SK-N-SH treated with all-trans-retinoic acid at 6 μM for 48 hours (cell line): ENCODE measurements at regions not wholly inside any gene's neighbourhood (a gene's known extent, or its start where the extent isn't known, plus 50 kb on each side); places are given as distances from the start of the nearest gene placed in this dataset.
"Not testable (repeated sequence)": the region's sequence is repeated elsewhere in the genome, so short reads cannot be mapped to it uniquely, and the experiment has no call there.

Source experiments
- ATAC-seq: fragments of 200-7000 bp; cut with Tn5 transposase; 3 replicates; pipeline ENCODE4 v1.9.1; 2020; ENCODE audit warnings: mild to moderate bottlenecking, moderate library complexity
- ARNTL ChIP-seq: fragments of 450-650 bp; formaldehyde crosslinking; IDR thresholded peaks from 2 replicates; pipeline ENCODE4 v1.5.0; 2020; ENCODE audit warnings: low read depth, mild to moderate bottlenecking, moderate library complexity, borderline replicate concordance
- BACH2 ChIP-seq: fragments of 250-450 bp; sonication (Bioruptor Pico); IDR thresholded peaks from 2 replicates; pipeline ENCODE4 v1.9.0; 2021; ENCODE audit warnings: mild to moderate bottlenecking, borderline replicate concordance
- ESRRG ChIP-seq: fragments of 250-450 bp; sonication (Bioruptor Pico); IDR thresholded peaks from 2 replicates; pipeline ENCODE4 v1.6.1; 2021; ENCODE audit warnings: mild to moderate bottlenecking
- GLIS3 ChIP-seq: fragments of 250-450 bp; sonication (Bioruptor Pico); IDR thresholded peaks from 2 replicates; pipeline ENCODE4 v1.5.0; 2020; ENCODE audit warnings: mild to moderate bottlenecking, moderate library complexity
- ISL1 ChIP-seq: fragments of 250-450 bp; sonication (Bioruptor Pico); IDR thresholded peaks from 2 replicates; pipeline ENCODE4 v2.1.2; 2022; ENCODE audit warnings: mild to moderate bottlenecking, moderate library complexity
- OSR1 ChIP-seq: fragments of 250-450 bp; sonication (Bioruptor Pico); IDR thresholded peaks from 2 replicates; pipeline ENCODE4 v1.8.0; 2022; ENCODE audit warnings: moderate library complexity, mild to moderate bottlenecking, inconsistent platforms
- PPARA ChIP-seq: fragments of 250-450 bp; sonication (Bioruptor Pico); IDR thresholded peaks from 2 replicates; pipeline ENCODE4 v1.5.0; 2020; ENCODE audit warnings: mild to moderate bottlenecking, borderline replicate concordance
- RARB ChIP-seq: fragments of 250-450 bp; sonication (Bioruptor Pico); IDR thresholded peaks from 2 replicates; pipeline ENCODE4 v1.8.0; 2021; ENCODE audit warnings: mild to moderate bottlenecking, moderate library complexity
- SNAI2 ChIP-seq: fragments of 250-450 bp; sonication (Bioruptor Pico); IDR thresholded peaks from 2 replicates; pipeline ENCODE4 v1.5.0; 2020; ENCODE audit warnings: mild to moderate bottlenecking, moderate library complexity
- TOX ChIP-seq: fragments of 250-450 bp; sonication (Bioruptor Pico); IDR thresholded peaks from 2 replicates; pipeline ENCODE4 v1.8.0; 2021; ENCODE audit warnings: mild to moderate bottlenecking, moderate library complexity, borderline replicate concordance
- ZC3H10 ChIP-seq: fragments of 250-450 bp; sonication (Bioruptor Pico); IDR thresholded peaks from 2 replicates; pipeline ENCODE4 v1.5.1; 2021; ENCODE audit warnings: mild to moderate bottlenecking, moderate library complexity
- ZFP3 ChIP-seq: fragments of 250-450 bp; sonication (Bioruptor Pico); IDR thresholded peaks from 2 replicates; pipeline ENCODE4 v1.5.0; 2020; ENCODE audit warnings: mild to moderate bottlenecking, moderate library complexity
- ZFP30 ChIP-seq: fragments of 450-650 bp; formaldehyde crosslinking; IDR thresholded peaks from 2 replicates; pipeline ENCODE4 v1.5.0; 2022; ENCODE audit warnings: mild to moderate bottlenecking, moderate library complexity
- ZNF565 ChIP-seq: fragments of 450-650 bp; formaldehyde crosslinking; conservative IDR thresholded peaks from 2 replicates; pipeline ENCODE4 v1.5.0; 2020; ENCODE audit warnings: low read depth, mild to moderate bottlenecking, moderate library complexity
- ZNF70 ChIP-seq: fragments of 450-650 bp; formaldehyde crosslinking; IDR thresholded peaks from 2 replicates; pipeline ENCODE4 v1.5.0; 2020; ENCODE audit warnings: mild to moderate bottlenecking, moderate library complexity
- ZNF8 ChIP-seq: fragments of 450-650 bp; formaldehyde crosslinking; IDR thresholded peaks from 2 replicates; pipeline ENCODE4 v1.5.0; 2020; ENCODE audit warnings: mild to moderate bottlenecking, moderate library complexity
- TF ChIP-seq, protein P1 (sequence below): fragments of 250-450 bp; sonication (Bioruptor Pico); IDR thresholded peaks from 2 replicates; pipeline ENCODE4 v1.5.0; 2020; ENCODE audit warnings: mild to moderate bottlenecking, moderate library complexity
- TF ChIP-seq, protein P2 (sequence below): fragments of 250-450 bp; sonication (Bioruptor Pico); IDR thresholded peaks from 2 replicates; pipeline ENCODE4 v1.8.0; 2021; ENCODE audit warnings: low read depth, mild to moderate bottlenecking, moderate library complexity, borderline replicate concordance
- TF ChIP-seq, protein P3 (sequence below): fragments of 250-450 bp; sonication (Bioruptor Pico); IDR thresholded peaks from 2 replicates; pipeline ENCODE4 v1.5.1; 2021; ENCODE audit warnings: mild to moderate bottlenecking, moderate library complexity
- TF ChIP-seq, protein P4 (sequence below): fragments of 250-450 bp; sonication (Bioruptor Pico); IDR thresholded peaks from 2 replicates; pipeline ENCODE4 v1.8.0; 2020; ENCODE audit warnings: mild to moderate bottlenecking, moderate library complexity, borderline replicate concordance
- TF ChIP-seq, protein P5 (sequence below): fragments of 250-450 bp; sonication (Bioruptor Pico); IDR thresholded peaks from 2 replicates; pipeline ENCODE4 v1.5.1; 2020; ENCODE audit warnings: low read depth, mild to moderate bottlenecking, moderate library complexity

DNA sequence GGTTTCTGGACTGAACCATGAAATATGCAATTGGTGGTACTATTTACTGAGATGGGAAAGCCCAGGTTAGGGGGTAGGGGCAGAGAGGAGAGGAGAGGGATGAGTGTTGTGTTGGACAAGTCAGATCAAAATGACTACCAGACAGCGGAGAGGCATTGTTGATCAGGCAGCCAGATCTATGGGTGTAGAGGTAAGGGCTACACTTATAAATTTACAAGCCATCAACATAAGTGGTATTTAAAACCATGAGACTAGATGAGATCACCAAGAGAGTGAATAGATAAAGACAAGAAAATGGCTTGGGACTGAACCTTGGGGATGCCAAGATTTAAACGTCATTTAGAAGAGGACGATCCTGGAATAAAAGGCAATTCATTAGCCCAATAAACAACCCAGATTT, 123.4 kb downstream of the NXPE2 start:
- TF ChIP-seq, protein P1, sequence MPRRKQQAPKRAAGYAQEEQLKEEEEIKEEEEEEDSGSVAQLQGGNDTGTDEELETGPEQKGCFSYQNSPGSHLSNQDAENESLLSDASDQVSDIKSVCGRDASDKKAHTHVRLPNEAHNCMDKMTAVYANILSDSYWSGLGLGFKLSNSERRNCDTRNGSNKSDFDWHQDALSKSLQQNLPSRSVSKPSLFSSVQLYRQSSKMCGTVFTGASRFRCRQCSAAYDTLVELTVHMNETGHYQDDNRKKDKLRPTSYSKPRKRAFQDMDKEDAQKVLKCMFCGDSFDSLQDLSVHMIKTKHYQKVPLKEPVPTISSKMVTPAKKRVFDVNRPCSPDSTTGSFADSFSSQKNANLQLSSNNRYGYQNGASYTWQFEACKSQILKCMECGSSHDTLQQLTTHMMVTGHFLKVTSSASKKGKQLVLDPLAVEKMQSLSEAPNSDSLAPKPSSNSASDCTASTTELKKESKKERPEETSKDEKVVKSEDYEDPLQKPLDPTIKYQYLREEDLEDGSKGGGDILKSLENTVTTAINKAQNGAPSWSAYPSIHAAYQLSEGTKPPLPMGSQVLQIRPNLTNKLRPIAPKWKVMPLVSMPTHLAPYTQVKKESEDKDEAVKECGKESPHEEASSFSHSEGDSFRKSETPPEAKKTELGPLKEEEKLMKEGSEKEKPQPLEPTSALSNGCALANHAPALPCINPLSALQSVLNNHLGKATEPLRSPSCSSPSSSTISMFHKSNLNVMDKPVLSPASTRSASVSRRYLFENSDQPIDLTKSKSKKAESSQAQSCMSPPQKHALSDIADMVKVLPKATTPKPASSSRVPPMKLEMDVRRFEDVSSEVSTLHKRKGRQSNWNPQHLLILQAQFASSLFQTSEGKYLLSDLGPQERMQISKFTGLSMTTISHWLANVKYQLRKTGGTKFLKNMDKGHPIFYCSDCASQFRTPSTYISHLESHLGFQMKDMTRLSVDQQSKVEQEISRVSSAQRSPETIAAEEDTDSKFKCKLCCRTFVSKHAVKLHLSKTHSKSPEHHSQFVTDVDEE (CRISPR knock-in tag), result no peak
- no peak for TF ChIP-seq ISL1 (CRISPR knock-in tag)
- TF ChIP-seq TOX (CRISPR knock-in tag), result no peak
- no peak for TF ChIP-seq RARB (CRISPR knock-in tag)
- TF ChIP-seq ZNF565, result no peak
- TF ChIP-seq GLIS3, result no peak
- no peak for TF ChIP-seq ZNF8
- TF ChIP-seq OSR1 (CRISPR knock-in tag), result no peak
- TF ChIP-seq ZFP30 (CRISPR knock-in tag), result no peak
- TF ChIP-seq, protein P2, sequence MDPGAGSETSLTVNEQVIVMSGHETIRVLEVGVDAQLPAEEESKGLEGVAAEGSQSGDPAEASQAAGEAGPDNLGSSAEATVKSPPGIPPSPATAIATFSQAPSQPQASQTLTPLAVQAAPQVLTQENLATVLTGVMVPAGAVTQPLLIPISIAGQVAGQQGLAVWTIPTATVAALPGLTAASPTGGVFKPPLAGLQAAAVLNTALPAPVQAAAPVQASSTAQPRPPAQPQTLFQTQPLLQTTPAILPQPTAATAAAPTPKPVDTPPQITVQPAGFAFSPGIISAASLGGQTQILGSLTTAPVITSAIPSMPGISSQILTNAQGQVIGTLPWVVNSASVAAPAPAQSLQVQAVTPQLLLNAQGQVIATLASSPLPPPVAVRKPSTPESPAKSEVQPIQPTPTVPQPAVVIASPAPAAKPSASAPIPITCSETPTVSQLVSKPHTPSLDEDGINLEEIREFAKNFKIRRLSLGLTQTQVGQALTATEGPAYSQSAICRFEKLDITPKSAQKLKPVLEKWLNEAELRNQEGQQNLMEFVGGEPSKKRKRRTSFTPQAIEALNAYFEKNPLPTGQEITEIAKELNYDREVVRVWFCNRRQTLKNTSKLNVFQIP (CRISPR knock-in tag), result no peak
- TF ChIP-seq, protein P3, sequence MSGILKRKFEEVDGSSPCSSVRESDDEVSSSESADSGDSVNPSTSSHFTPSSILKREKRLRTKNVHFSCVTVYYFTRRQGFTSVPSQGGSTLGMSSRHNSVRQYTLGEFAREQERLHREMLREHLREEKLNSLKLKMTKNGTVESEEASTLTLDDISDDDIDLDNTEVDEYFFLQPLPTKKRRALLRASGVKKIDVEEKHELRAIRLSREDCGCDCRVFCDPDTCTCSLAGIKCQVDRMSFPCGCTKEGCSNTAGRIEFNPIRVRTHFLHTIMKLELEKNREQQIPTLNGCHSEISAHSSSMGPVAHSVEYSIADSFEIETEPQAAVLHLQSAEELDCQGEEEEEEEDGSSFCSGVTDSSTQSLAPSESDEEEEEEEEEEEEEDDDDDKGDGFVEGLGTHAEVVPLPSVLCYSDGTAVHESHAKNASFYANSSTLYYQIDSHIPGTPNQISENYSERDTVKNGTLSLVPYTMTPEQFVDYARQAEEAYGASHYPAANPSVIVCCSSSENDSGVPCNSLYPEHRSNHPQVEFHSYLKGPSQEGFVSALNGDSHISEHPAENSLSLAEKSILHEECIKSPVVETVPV (CRISPR knock-in tag), result no peak
- TF ChIP-seq ZC3H10 (CRISPR knock-in tag), result no peak
- no peak for TF ChIP-seq ZFP3 (CRISPR knock-in tag)
- TF ChIP-seq SNAI2 (CRISPR knock-in tag), result no peak
- no peak for TF ChIP-seq PPARA (CRISPR knock-in tag)
- no peak for TF ChIP-seq BACH2
- TF ChIP-seq, protein P4, sequence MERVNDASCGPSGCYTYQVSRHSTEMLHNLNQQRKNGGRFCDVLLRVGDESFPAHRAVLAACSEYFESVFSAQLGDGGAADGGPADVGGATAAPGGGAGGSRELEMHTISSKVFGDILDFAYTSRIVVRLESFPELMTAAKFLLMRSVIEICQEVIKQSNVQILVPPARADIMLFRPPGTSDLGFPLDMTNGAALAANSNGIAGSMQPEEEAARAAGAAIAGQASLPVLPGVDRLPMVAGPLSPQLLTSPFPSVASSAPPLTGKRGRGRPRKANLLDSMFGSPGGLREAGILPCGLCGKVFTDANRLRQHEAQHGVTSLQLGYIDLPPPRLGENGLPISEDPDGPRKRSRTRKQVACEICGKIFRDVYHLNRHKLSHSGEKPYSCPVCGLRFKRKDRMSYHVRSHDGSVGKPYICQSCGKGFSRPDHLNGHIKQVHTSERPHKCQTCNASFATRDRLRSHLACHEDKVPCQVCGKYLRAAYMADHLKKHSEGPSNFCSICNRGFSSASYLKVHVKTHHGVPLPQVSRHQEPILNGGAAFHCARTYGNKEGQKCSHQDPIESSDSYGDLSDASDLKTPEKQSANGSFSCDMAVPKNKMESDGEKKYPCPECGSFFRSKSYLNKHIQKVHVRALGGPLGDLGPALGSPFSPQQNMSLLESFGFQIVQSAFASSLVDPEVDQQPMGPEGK (CRISPR knock-in tag), result no peak
- no peak for TF ChIP-seq ARNTL (CRISPR knock-in tag)
- no peak for TF ChIP-seq ZNF70 (CRISPR knock-in tag)
- ATAC-seq, result no peak

DNA sequence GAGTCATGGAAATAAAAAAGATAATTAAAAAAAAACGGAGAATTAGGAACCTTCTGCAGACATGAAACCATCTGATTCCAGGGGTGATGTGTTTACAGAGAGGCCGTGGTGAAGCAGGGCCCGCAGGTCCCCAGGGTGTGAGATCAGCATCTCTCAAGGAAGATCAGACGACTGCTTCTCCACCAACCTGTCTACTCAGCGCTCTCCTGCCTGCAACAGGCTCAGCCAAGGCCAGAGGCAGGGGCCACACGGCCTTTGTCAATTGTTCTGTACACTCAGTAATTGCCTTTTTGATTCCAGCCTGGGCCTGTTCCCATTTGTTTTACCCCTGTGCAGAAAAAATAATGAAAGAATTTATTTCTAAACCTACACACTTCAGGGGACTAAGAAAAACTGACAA, 124.6 kb downstream of the NXPE2 start:
- TF ChIP-seq, protein P5, sequence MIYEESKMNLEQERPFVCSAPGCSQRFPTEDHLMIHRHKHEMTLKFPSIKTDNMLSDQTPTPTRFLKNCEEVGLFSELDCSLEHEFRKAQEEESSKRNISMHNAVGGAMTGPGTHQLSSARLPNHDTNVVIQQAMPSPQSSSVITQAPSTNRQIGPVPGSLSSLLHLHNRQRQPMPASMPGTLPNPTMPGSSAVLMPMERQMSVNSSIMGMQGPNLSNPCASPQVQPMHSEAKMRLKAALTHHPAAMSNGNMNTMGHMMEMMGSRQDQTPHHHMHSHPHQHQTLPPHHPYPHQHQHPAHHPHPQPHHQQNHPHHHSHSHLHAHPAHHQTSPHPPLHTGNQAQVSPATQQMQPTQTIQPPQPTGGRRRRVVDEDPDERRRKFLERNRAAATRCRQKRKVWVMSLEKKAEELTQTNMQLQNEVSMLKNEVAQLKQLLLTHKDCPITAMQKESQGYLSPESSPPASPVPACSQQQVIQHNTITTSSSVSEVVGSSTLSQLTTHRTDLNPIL (CRISPR knock-in tag), result no peak
- no peak for TF ChIP-seq TOX (CRISPR knock-in tag)
- no peak for TF ChIP-seq ZNF565
- no peak for ATAC-seq

DNA sequence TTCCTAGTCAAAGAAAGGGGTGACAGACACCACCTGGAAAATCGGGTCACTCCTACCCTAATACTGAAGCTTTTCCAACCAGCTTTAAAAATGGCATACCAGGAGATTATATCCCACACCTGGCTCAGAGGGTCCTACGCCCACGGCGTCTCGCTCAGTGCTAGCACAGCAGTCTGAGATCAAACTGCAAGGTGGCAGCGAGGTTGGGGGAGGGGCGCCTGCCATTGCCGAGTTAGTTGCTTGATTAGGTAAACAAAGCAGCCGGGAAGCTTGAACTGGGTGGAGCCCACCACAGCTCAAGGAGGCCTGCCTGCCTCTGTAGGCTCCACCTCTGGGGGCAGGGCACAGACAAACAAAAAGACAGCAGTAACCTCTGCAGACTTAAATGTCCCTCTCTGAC, 127.1 kb downstream of the NXPE2 start:
- not testable (repeated sequence) for ATAC-seq

DNA sequence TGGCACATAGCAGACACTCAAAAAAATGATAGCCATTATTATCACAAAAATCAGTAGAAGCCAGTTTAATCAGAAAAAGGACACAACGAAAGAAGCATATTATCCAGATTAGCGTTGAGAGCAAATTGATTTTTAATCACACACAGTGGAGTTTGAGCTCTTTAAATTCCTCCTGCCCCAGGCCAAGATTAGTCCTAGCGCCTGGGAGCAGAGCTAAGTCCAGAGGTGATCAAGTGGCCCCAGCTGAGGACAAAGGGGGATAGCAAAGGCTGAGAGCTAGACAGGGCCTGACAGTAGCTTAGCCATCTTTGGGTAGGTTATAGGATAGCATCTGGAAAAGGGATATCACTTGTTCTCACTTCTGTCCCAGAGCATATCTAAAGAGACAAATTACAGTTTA, 133.6 kb downstream of the NXPE2 start:
- no peak for ATAC-seq
- no peak for TF ChIP-seq ESRRG
- TF ChIP-seq ISL1 (CRISPR knock-in tag), result no peak
- TF ChIP-seq, protein P4 (CRISPR knock-in tag), result no peak
- TF ChIP-seq BACH2, result no peak
- TF ChIP-seq ARNTL (CRISPR knock-in tag), result no peak
- TF ChIP-seq ZNF70 (CRISPR knock-in tag), result no peak
- TF ChIP-seq ZFP30 (CRISPR knock-in tag), result no peak
- no peak for TF ChIP-seq RARB (CRISPR knock-in tag)
- TF ChIP-seq GLIS3, result no peak
- no peak for TF ChIP-seq PPARA (CRISPR knock-in tag)
- no peak for TF ChIP-seq ZFP3 (CRISPR knock-in tag)
